ENCODE measurements at regions not wholly inside any gene's neighbourhood (a gene's known extent, or its start where the extent isn't known, plus 50 kb on each side); places are given as distances from the start of the nearest gene placed in this dataset.
"Not testable (repeated sequence)": the region's sequence is repeated elsewhere in the genome, so short reads cannot be mapped to it uniquely, and the experiment has no call there.

- DNase-seq, result no peak
These were observed 495.4 kb downstream of the TMEM121 start for GRCh38 chr14:106021832-106022231.

DNA sequence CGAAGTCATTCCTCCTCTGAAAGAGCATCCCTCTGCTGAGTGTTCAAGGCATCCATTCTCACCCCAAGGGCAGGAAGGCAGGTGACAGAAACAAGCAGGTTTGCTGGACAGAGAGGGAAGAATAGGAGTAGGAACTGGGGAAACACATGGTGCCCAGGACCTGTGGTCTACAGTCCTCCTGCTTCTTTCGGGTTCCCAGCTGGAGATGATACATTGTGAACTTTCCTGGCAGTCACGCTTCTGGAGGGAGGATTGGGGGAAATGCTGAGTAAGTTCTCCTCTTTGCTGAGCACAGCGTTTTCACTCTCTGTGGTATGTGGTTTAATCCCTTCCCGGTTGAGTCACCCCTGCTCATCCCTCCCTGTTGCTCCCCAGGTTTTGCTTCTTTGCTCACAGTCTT, 496.3 kb downstream of the TMEM121 start:
- not testable (repeated sequence) for DNase-seq

DNA sequence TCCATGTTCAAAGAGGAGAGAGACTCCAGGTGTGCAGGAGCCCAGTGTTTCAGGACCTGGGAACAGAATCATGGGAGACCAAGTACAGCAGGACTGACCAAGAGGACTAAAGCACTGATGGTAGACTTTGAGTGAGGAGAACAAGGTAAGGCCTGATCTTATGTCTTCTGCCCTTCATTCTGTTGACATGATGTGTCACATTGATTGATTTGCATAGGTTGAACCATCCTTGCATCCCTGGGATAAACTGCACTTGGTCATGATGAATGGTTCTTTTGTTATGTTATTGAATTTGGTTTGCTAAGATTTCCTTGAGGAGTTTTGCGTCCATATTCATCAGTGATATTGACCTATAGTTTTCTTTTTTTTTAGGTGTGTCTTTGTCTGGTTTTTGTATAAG, 497.0 kb downstream of the TMEM121 start:
- DNase-seq, result no peak

- no peak for DNase-seq
These were observed 498.7 kb downstream of the TMEM121 start for GRCh38 chr14:106024983-106025604.

DNA sequence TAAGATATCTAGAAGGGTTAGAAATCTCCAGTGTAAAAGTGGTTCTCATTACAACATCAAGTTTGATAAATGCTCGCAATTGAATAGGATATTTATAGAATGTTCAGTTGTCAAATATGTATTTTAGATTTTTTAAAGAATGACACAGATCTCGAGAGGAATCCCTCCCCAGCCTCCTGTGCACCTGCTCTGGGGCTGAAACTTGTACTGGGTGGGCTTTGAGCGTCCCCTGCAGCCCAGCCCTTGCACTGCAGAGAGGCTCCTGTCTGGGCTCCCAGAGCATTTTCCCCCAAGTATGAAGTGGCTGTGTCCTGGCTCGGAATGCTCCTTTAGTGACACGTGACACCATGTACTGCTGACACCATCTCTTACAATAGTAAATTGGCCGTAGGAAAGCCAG, 499.6 kb downstream of the TMEM121 start:
- no peak for DNase-seq

- DNase-seq, result not testable (repeated sequence)
These were observed 501.4 kb downstream of the TMEM121 start for GRCh38 chr14:106027759-106028158.

- no peak for DNase-seq
These were observed 503.6 kb downstream of the TMEM121 start for GRCh38 chr14:106029959-106030358.

- no peak for DNase-seq
These were observed 511.0 kb downstream of the TMEM121 start for GRCh38 chr14:106037380-106037779.

- no peak for DNase-seq
These were observed 511.9 kb downstream of the TMEM121 start for GRCh38 chr14:106038263-106038662.

GRCh38 chr14:106039400-106039799, 513.0 kb downstream of the TMEM121 start:
- DNase-seq, result peak; percentile 0

DNA sequence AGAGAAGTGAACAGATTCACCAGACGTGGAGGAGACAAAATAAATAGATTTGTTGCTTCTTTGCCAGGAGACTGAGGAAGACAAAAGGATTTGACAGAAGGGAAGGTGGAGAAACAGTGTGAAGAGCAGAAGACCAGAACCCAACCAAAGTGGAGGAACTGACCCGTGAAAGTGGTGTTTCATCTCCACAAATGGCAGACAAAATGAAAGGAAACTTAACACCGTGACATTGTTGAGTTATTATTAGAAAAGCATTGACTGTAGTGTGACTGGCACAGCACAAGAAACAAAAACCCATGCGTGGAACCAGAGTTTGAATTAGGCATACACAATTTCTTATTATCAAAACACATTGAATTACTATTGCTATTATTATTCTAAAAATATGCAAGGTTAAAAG, 518.1 kb downstream of the TMEM121 start:
- no peak for DNase-seq

DNA sequence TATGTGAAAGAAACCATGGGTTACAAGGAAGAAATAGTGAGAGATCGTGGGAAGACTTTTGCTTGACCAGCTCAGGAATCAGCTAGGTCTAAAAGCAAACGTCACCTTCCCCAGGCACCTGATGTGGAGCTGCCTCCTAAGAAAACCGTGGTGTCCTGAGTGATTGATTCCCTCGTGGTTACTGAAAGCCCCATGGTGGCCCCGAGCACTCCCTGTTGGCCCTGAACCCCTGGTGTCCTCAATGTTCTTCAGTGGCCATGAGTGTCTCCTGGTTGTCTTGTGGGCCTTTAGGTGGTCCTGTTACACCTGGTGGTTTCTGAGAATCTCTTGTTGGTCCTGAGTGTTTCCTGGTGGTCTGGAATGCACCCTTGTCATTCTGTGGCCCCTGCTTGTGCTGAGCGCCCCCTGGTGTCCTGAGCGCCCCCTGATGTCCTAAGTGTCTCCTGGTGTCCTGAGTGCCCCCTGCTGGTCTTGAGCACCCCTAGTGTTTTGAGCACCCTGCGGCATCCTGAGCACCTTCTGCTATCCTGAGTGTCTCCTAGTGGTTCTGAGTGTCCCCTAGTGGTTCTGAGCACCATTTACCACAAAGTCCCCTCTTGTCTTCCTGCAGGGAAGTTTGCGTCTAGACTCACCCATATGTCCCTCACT, 518.7 kb downstream of the TMEM121 start:
- no peak for DNase-seq

DNA sequence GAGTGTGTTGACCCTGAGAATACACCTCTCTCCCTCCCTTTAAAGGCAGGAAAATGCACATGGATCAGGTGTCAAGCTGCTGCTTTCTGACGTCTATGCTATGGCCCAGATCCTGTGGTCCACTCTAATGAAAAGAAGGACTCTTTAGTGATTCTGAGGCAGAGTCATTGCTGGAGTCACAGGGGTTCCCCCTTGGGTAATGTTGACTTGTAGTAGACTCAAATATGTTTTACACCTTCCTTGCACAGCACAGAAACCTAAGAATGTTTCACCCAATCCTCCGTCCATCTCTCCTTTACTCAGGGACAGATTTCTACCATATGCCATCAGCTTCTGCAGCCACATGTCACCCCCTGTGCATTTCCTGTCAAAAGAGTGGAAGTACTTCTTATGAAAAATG, 525.4 kb downstream of the TMEM121 start:
- DNase-seq, result no peak

- no peak for DNase-seq
These were observed 528.9 kb downstream of the TMEM121 start for GRCh38 chr14:106055289-106055688.

GRCh38 chr14:106058342-106058741, 532.0 kb downstream of the TMEM121 start:
- no peak for DNase-seq

- DNase-seq, result no peak
These were observed 534.0 kb downstream of the TMEM121 start for GRCh38 chr14:106060276-106060975.

GRCh38 chr14:106061877-106062500, 535.6 kb downstream of the TMEM121 start:
- not testable (repeated sequence) for DNase-seq

DNA sequence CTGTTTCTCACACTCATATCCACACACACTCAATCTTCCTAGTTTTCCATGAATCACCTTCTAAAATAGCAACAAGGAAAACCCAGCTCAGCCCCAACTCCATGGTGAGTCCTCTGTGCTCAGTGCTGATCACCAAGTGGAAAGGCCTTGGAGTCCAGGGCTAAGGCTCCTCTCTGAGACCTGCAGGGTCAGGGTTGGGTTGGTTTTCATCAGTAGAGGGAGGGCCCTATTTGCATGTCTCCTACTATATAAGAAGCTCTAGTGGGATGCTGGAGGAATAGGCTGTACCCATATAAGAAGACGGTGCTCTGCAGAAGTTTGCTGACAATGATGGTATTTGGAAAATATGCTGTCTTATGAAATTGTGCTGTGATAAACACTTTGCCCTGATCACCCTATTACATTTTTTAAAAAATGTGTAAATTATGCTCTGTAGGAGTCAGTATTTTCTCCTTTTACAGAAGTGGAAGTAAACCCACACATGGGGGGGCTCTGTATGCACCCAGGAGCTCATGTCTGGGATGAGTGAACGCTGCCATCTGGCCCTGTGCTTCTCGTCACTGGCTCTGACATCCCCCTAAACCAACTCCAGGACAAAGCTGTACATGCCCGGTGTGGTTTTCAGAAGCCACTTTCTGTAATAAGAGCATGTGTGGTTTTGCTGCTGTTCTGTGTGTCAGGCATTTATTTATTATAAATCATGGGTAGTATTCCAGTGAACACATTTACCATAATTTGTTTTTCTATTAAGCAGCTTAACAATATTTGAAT, 536.3 kb downstream of the TMEM121 start:
- no peak for DNase-seq

DNA sequence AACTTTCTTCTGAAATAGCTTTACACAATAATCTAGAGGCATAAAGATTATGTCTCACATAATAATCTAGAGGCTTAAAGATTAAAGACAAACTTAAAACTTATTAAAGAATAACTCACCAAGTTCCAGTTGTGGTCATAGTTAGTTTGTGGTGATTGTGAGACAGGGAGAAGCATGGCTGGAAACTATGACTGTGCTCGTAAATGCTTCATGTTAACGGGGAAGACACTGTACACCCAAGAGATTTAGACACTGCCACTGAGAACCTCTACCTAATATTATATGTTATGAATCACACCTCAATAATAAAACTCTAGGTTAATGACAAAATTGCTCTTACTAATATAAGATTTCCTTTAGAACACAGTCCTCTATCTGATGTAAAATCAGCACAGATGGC, 541.6 kb downstream of the TMEM121 start:
- no peak for DNase-seq

GRCh38 chr14:106069804-106070625, 543.6 kb downstream of the TMEM121 start:
- DNase-seq, result no peak

GRCh38 chr14:106080922-106081321, 554.5 kb downstream of the TMEM121 start:
- no peak for DNase-seq

GRCh38 chr14:106081721-106082120, 555.3 kb downstream of the TMEM121 start:
- DNase-seq, result not testable (repeated sequence)
